ENCODE measurements at regions not wholly inside any gene's neighbourhood (a gene's known extent, or its start where the extent isn't known, plus 50 kb on each side); places are given as distances from the start of the nearest gene placed in this dataset.
"Not testable (repeated sequence)": the region's sequence is repeated elsewhere in the genome, so short reads cannot be mapped to it uniquely, and the experiment has no call there.

GRCh38 chr18:46222093-46222492, 117.9 kb downstream of the HAUS1 start:
- Histone ChIP-seq H3K27me3 (no peaks in the 10 kb centered on the region), H3K9me3 (no peaks in the 10 kb centered on the region), H3K36me3 (peaks cover 0 to 12% (median 3%) of the 10 kb centered on the region in 3 donors), H3K27ac (no peak overlapping the region), H3K4me3 (no peak overlapping the region), H3K4me1 (peaks cover 0 to 3% (median 0%) of the 10 kb centered on the region in 4 donors)
- intact Hi-C loops (cut with DNase I; ENCODE audit: low total_unique reads): no loop called here
- no peak for TF ChIP-seq CTCF (IDR thresholded peaks at IDR 0.05)
- no peak for DNase-seq

DNA sequence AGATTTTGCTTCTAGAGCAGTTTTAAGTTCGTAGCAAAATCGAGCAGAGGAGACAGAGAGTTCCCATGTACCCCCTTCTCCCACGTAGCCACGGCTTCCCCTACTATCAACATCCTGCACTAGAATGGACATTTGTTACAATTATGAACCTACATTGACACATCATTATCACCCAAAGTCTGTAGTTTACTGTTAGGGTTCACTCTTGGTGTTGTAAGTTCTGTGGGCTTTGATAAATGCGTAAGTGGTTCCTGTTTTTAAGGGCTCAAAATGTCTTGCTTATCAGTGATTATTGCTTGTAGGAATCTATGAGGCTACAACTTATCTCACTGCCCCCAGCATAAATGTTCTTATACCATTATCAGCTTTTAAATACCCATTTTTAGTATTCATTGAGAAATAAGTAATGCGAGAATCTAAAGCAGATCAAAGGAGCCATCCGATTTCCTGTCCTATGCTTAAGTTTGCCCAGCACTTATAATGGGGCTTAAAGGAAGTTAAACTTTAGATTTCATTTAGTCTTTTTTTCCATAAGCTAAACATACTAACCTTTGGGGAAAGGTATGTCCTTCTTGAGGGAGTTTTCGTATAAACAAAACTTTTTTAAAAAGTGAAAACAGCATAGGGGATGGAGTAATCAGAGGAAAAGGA, 118.7 kb downstream of the HAUS1 start:
- DNase-seq: no peak
- H3K4me3 ChIP-seq: no peak overlapping the region
- H3K27ac ChIP-seq: no peak overlapping the region
- no peaks in the 10 kb centered on the region for H3K9me3 ChIP-seq
- intact Hi-C loops (cut with DNase I; ENCODE audit: low total_unique reads): no loop called here
- no peaks in the 10 kb centered on the region for H3K27me3 ChIP-seq
- no peak for TF ChIP-seq CTCF (IDR thresholded peaks at IDR 0.05)
- H3K36me3 ChIP-seq: peaks cover 0 to 9% (median 3%) of the 10 kb centered on the region in 3 donors
- peaks cover 0 to 3% (median 0%) of the 10 kb centered on the region in 4 donors for H3K4me1 ChIP-seq

DNA sequence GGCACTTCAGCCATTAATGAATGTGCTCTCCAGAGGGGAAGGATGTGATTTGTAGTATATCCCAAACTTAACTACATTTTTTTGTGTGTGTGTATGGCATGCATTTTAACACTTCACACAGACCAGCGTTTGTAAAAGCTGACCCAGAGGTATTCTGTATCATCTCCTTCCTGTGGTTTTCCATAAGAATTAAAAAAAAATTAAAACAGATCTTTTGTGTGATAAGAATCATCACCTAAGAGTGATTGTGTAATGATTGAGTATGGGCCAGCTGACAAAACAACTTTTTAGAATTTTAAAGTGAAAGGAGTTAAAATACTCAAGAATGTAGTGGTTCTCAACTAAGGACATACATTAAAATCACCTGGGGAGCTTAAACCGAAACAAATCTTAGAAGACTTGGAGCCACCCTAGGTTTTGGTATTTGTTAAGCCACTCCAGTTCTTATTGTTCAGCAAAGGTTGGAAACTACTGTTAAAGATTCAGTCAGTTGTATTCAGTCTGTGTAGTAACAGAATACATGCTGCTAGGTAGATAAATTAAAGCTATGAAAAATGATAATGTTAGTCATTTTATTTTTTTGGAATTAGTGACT, 120.1 kb downstream of the HAUS1 start:
- no peak for TF ChIP-seq CTCF (IDR thresholded peaks at IDR 0.05)
- intact Hi-C loops (cut with DNase I; ENCODE audit: low total_unique reads): no loop called here
- Histone ChIP-seq H3K4me3 (no peak overlapping the region), H3K36me3 (peaks cover 0 to 3% (median 0%) of the 10 kb centered on the region in 3 donors), H3K27me3 (no peaks in the 10 kb centered on the region), H3K27ac (no peak overlapping the region), H3K4me1 (peaks cover 0 to 3% (median 0%) of the 10 kb centered on the region in 4 donors), H3K9me3 (no peaks in the 10 kb centered on the region)
- no peak for DNase-seq

DNA sequence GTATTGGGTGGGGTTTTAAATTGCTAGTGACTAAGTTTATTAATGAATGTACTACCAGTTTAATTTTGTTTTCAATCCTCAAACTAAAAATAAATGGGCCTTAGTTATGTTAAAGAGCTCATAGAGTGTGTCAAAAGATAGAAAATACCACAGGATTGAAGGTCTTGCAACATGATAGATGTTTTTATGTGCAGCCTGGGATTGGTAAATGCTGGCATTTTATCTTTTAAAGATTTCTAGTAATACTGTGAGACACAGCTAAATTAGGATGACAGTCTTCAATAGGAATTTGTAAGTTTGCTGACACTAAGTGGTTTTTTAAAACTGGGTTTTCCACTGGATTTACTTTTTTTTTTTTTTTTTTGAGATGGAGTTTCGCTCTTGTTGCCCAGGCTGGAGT, 122.3 kb downstream of the HAUS1 start:
- no peaks in the 10 kb centered on the region for H3K36me3 ChIP-seq
- peaks cover 0 to 3% (median 0%) of the 10 kb centered on the region in 4 donors for H3K4me1 ChIP-seq
- intact Hi-C loops (cut with DNase I; ENCODE audit: low total_unique reads): no loop called here
- H3K27ac ChIP-seq: no peak overlapping the region
- no peaks in the 10 kb centered on the region for H3K27me3 ChIP-seq
- TF ChIP-seq CTCF (IDR thresholded peaks at IDR 0.05): no peak
- no peak for DNase-seq
- H3K4me3 ChIP-seq: no peak overlapping the region
- H3K9me3 ChIP-seq: no peaks in the 10 kb centered on the region

DNA sequence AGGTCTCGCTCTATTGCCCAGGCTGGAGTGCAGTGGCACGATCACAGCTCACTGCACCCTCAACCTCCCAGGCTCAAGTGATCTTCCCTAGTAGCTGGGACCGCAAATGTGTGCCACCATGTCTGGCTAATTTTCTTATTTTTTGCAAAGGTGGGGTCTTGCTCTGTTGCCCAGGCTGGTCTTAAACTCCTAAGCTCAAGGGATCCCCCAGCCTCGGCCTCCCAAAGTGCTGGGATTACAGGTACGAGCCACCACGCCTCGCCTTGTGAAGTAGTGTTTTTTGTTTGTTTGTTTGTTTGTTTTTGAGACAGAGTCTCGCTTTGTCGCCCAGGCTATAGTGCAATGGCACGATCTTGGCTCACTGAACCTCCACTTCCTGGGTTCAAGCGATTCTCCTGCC, 125.5 kb downstream of the HAUS1 start:
- DNase-seq; H3K27me3 ChIP-seq; H3K9me3 ChIP-seq; H3K4me1 ChIP-seq; intact Hi-C loops (cut with DNase I; ENCODE audit: low total_unique reads); H3K27ac ChIP-seq; H3K4me3 ChIP-seq; H3K36me3 ChIP-seq: not testable (repeated sequence)

DNA sequence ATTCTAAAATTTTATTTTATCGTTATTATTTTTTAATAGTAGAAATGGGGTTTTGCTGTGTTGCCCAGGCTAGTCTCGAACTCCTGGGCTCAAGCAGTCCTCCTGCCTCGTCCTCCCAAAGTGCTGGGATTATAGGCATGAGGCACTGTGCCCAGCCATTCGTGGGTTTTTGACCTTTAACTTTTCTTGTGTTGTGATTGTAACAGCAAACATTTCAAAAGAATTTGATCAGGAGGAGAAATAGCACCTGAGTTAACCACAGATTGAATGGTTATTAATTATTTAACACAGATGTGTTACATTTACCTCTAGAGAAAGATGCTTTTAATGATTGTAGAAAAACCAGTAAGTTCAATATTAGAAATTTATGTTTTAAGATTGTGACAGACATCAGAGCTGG, 132.0 kb downstream of the HAUS1 start:
- Histone ChIP-seq H3K4me1 (peaks cover 0 to 14% (median 2%) of the 10 kb centered on the region in 4 donors), H3K4me3 (no peak overlapping the region), H3K27me3 (no peaks in the 10 kb centered on the region), H3K27ac (no peak overlapping the region), H3K9me3 (no peaks in the 10 kb centered on the region), H3K36me3 (no peaks in the 10 kb centered on the region)
- TF ChIP-seq CTCF (IDR thresholded peaks at IDR 0.05): no peak
- DNase-seq: no peak
- intact Hi-C loops (cut with DNase I; ENCODE audit: low total_unique reads): no loop called here
